ENCODE measurements at regions not wholly inside any gene's neighbourhood (a gene's known extent, or its start where the extent isn't known, plus 50 kb on each side); places are given as distances from the start of the nearest gene placed in this dataset.

- DNase-seq (ENCODE audit: low spot score): no peak
These were observed 111.3 kb upstream of the PAPPA start for GRCh38 chr9:116042321-116042720.

GRCh38 chr9:116045083-116045482 is 108.5 kb upstream of the PAPPA start:
- DNase-seq (ENCODE audit: low spot score): no peak

DNA sequence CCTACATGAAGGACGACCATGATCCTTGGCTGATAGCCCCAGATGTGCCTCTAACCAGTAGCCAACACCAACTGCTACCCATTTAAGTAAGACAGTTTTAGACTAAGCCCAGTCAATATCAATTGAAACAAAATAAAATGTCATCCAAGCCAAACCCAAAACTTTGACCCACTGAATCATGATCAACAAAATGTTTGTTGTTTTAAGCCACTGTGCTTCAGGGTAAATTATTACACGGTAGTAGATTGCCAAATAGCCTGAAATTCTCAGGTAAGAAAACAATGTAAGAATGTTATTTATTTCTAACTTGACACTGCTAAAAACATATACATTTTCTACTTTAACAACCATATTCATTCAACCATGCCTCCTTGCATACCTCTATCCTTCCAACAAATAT is 105.5 kb upstream of the PAPPA start:
- DNase-seq (ENCODE audit: low spot score): no peak

DNA sequence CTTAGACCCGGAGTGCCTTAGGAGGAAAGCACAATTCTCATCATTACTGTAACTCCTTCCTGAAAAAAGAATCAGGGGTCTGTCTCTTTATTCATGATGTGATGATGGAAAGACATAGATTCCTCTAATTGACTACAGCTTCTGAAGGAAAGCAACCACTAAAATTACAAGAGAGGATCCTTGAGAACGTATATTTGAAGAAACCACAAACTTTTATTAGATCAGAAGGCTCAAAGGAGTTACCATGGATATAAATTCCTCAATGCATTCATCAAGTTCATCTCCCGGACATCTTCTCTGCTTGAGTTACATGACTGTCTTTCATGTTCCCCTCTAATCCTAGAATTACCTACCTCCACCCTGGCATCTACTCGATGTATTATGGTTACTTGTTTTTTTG is 104.1 kb upstream of the PAPPA start:
- no peak for DNase-seq (ENCODE audit: low spot score)

- no peak for DNase-seq (ENCODE audit: low spot score)
These were observed 102.1 kb upstream of the PAPPA start for GRCh38 chr9:116051528-116051927.

DNA sequence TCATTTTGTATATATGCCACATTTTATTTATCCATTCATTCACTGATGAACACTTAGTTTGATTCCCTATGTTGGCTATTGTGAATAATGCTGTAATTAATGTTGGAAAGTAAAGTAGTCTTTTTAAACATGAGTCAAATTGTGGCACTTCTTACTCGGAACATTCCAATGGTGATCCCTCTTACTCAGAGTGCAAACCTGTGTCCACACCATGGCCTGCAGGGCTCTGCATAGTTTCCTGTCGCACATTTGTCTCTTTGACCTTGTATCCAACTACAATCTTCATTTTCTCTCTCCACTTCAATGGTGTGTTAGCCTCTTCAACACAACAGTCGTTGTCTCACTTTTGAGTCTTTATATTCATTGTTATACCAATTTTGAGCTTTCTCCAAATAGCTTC is 98.1 kb upstream of the PAPPA start:
- DNase-seq (ENCODE audit: low spot score): no peak

DNA sequence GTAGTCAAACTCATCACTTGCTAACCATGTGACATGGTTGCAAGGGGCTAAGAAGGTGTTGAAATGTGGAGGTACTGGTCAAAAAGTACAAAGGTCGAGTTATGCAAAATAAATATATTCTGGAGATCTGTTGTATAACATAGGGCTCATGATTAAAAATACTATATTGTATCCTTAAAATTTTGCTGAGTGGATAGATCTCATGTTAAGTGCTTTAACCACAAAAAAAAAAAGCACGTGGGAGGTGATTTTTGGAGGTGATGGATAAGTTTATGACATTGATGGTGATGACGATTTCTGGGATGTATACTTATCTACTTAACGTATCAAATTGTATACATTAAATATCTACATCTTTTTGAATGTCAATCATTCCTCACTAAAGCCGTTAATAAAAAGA is 96.2 kb upstream of the PAPPA start:
- no peak for DNase-seq (ENCODE audit: low spot score)

GRCh38 chr9:116058421-116058820 is 95.2 kb upstream of the PAPPA start:
- no peak for DNase-seq (ENCODE audit: low spot score)

GRCh38 chr9:116059466-116059865 is 94.1 kb upstream of the PAPPA start:
- DNase-seq (ENCODE audit: low spot score): no peak

- DNase-seq (ENCODE audit: low spot score): no peak
These were observed 93.0 kb upstream of the PAPPA start for GRCh38 chr9:116060631-116061030.

DNA sequence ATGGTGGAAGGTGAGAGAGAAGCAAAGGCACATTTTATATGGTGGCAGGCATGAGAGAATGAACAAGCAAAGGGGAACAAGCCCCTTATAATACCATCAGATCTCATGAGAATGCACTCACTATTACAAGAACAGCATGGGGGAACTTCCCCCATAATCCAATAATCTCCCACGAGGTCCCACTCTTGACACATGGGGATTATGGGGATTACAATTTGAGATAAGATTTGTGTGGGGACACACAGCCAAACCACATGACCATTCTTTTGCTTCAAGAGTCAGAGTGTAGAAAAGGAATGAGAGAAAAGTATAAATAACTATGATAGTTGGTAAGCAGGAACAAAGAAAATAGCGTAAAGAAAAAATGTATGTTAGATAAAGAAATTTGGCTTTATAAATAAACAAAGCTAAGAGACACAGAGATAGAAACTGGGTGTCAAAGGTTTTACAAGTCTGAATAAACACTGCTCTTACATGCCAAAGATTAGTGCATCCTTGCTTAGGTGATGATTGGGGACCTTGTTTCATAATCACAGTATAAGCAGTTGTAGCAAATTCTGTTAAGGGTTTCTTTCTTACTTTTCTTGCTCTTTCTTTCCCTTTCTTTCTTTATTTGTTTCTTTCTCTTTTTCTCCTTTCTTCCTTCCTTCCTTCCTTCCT is 91.9 kb upstream of the PAPPA start:
- no peak for DNase-seq (ENCODE audit: low spot score)

- DNase-seq (ENCODE audit: low spot score): no peak
These were observed 91.4 kb upstream of the PAPPA start for GRCh38 chr9:116062206-116062550.

DNA sequence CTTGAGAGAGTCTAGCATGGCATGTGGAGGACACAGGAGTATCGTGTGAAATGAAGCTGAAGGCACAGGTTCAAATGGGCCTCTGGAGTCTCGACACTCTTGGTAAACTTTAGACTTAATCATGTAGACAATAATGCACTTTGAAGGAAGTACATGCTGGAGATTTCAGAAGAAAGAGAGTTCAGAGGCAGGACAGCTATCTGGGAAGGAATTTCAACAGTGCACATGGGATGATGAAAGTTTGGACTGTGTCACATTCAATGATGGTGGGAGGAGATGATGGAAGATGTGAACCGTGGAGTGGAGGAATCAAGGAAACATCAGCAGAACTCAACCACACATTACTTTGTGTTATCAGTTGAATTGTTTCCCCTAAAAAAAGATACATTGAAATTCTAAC is 88.6 kb upstream of the PAPPA start:
- no peak for DNase-seq (ENCODE audit: low spot score)

DNA sequence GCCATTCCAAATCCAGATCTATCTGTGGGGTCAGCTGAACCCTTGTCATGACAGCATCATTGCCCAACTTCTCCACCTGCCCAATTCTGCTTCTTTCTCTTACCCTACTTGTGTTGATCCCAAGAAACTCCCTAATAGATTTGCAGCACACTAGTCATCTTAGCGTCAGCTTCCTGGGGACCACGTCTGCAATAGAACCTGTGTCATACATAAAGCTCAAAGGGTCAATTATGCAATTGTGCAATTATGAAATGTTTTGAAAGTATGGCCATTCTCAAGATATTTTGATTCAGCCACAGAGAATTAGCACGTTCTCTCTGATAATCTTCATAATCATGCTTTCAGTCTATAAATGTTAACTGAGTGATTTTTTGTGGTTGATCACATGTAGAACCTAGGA is 87.4 kb upstream of the PAPPA start:
- DNase-seq (ENCODE audit: low spot score): no peak

DNA sequence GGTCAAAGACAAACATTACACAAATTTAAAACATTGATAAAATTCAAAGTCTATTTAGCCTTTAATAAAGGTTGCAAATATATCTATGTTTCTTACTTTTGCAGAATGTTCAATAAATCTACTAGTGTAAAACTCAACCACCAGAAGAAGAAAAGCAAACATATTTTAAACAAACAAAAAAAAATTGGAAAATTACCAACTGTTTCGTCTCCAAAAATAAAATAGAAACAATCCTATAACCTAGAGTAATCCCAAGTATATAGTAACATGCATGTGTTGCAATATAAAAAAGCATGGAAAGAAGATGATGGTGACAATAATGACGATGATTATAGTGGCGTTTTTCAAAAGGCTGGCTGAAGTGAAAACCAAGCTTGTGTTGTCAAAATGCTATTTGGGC is 86.0 kb upstream of the PAPPA start:
- no peak for DNase-seq (ENCODE audit: low spot score)

DNA sequence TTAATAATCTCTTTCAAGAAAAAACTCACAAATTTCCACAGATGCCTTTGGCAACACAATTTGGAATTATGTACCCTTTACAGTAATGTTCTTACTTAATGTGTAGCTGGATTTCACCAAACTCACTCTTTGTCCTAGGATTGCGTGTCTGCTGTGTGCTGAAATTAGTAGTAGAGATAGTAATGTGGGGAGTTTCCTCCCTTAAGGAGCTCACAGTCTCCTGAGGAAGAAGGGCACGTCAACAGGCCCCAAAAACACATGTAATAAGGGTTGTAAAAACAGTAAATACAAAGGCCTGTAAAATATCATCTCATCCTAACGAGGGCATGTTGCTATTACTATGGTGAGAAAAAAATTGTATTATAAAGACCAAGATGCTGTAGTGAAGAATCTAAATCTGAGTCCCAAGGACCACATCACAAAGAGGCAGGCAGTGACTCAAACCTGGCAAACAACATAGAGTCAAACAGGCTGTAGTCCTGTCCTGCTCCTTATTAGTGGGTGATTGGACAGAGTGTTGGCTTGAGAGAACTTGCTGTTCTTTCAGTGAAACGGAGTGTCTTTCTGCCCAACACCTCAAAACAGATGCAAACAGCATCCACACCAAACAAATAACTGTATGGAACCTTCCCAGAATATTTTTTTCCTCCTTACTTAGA is 83.2 kb upstream of the PAPPA start:
- no peak for DNase-seq (ENCODE audit: low spot score)

DNA sequence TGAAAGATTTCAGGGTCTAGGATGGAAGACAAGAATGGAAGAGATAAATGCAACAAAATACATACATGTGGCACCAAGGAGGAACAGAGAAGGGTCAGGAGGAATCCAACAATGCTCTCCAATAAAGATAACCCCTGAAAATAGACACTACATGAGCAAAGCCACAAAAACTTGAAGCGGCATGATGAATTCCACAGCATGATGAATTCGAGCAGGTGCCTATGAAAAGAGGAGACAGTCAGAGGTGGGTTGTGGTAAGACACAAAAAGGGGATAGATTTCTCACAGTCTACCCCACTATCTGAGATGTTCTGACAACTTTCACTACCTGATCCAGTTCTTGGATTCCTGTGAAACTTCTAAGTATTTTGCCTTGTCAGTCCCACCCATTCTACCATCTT is 81.5 kb upstream of the PAPPA start:
- DNase-seq (ENCODE audit: low spot score): no peak

DNA sequence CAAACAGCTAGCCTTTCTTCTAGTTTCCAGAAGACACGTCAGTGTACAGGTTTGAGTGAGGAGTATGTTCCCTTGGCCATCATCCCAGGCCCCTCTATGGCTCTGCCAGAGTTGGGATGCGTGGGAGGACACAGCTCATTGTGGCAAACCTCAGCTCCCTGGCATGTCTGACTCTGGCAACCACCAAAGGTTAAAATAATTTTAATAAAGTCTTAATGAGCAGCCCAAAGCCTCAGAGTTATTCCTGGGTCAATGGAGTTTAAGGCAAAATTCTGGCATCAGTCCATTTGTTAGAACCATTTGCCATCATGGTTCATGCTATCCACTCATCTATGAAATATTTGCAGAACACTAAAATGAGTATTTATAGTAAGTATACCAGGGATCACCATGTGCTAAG is 79.8 kb upstream of the PAPPA start:
- no peak for DNase-seq (ENCODE audit: low spot score)

DNA sequence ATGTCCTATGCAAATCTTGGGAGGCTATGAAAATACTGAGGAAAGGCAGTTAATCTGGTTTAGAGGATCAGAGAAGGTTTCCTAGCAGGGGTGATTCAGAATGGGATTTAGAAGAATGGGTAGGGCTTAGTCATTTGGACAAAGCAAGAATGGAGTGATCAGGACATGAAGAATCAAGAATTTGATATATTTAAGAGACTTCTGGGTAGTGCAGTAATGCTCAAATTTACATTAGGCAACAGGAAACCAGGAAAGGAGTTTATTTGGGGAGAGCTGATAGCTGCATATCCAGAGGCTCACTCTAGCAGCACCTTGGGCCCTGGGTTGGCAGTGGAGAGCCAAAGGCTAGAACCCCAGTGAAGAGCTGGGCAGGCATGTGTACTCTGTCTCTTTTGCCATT is 78.9 kb upstream of the PAPPA start:
- no peak for DNase-seq (ENCODE audit: low spot score)

GRCh38 chr9:116075191-116075590 is 78.4 kb upstream of the PAPPA start:
- DNase-seq (ENCODE audit: low spot score): no peak

DNA sequence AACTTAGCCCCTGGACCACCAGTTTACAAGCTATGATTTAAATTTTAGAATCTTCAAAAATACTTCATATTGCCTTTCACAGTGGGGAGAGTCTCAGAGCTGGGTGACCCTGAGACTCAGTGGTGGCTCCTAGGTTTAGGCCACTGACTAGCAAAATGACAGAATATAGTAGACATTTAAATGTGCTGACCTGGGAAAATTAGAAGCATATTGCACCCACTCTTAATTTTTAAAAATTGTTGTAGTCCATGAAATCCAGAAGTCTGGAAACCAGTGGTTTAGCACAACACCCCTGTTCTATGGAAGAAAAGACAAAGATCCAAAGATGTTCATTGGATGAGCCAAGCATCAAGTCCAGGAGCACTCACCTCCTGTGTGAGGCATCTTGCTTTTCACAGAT is 75.0 kb upstream of the PAPPA start:
- DNase-seq (ENCODE audit: low spot score): no peak

GRCh38 chr9:116080561-116080960 is 73.0 kb upstream of the PAPPA start:
- no peak for DNase-seq (ENCODE audit: low spot score)

DNA sequence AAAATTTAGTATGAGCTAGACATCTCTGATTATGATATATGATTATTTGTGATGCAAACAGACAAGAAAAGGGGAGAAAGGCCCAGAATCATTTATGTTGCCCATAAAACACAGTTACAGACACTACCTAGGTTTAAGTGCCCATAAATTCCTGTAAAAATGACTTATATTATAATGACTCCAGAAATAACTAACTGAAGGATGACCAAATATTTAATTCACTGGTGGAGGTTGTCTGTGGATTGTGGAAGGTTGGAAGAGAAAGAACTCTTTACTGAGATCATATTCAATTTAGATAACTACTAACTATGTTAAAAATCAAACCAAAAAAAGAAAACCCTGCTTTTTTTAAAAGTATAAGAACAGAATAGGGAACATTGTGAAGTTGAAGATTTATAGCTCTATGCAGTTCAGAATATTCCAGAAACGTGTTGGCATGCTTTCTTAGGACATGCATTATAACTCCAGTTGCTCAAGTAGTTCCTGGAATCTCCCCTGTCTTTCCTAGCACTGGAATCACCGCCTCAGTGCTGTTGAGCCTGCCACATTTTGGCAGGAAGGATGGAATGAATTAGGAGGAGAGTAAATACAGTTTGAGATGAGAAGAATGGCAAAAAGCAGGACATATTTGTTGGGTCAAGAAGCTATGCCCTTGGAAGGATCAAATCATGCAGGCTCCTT is 72.0 kb upstream of the PAPPA start:
- no peak for DNase-seq (ENCODE audit: low spot score)

DNA sequence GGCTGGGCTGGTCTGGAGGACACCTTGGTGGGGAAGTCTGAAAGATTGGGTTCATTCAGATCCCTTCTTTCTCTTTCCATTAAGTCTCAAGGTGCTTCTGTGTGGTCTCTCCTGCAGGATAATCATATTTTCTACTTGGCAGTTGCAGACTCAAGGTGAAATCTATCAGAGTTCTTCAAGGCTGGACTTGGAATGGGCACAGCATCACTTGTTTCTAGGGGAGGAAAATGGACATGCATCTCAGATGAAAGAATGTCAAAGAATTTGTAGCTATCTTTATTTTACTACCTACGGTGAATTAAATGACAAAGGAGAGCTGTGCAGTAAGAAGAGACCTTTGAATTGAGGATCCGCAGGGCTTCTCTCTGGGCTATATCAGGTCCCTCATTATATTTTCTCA is 69.8 kb upstream of the PAPPA start:
- no peak for DNase-seq (ENCODE audit: low spot score)

Data from iPS-NIHi11 (cell line).